ENCODE measurements at regions not wholly inside any gene's neighbourhood (a gene's known extent, or its start where the extent isn't known, plus 50 kb on each side); places are given as distances from the start of the nearest gene placed in this dataset.

GRCh38 chr4:135741583-135741982 is 1540.0 kb upstream of the PABPC4L start:
- WGBS (ENCODE audit: insufficient coverage, low lambda C conversion rate), result no CpG with 5 or more reads among the region's 5 CpGs
- no peak overlapping the region for H3K4me3 ChIP-seq (ENCODE audit: low read length)
- DNase-seq, result no peak

GRCh38 chr4:135739354-135739753 is 1537.8 kb upstream of the PABPC4L start:
- 89% methylated on average over 1 of the region's 2 CpGs for WGBS (ENCODE audit: insufficient coverage, low lambda C conversion rate)

More at GRCh38 chr4:135741583-135741982, 1540.0 kb upstream of the PABPC4L start:
- no peaks in the 10 kb centered on the region for H3K27me3 ChIP-seq (ENCODE audit: control insufficient read depth, insufficient read depth, low read length)
- H3K4me1 ChIP-seq (ENCODE audit: control insufficient read depth, insufficient read depth, low read length), result no peaks in the 10 kb centered on the region
- no peaks in the 10 kb centered on the region for H3K36me3 ChIP-seq (ENCODE audit: control insufficient read depth, insufficient read depth, low read length)
- H3K9me3 ChIP-seq (ENCODE audit: control insufficient read depth, low read depth, low read length), result no peaks in the 10 kb centered on the region
- no peak overlapping the region for H3K27ac ChIP-seq (ENCODE audit: low read length)

GRCh38 chr4:135735512-135735911 is 1533.9 kb upstream of the PABPC4L start:
- Histone ChIP-seq H3K4me1 (ENCODE audit: control insufficient read depth, insufficient read depth, low read length) (no peaks in the 10 kb centered on the region), H3K36me3 (ENCODE audit: control insufficient read depth, insufficient read depth, low read length) (no peaks in the 10 kb centered on the region), H3K9me3 (ENCODE audit: control insufficient read depth, low read depth, low read length) (no peaks in the 10 kb centered on the region), H3K27ac (ENCODE audit: low read length) (no peak overlapping the region), H3K4me3 (ENCODE audit: low read length) (no peak overlapping the region), H3K27me3 (ENCODE audit: control insufficient read depth, insufficient read depth, low read length) (no peaks in the 10 kb centered on the region)
- DNase-seq, result no peak

More at GRCh38 chr4:135739354-135739753, 1537.8 kb upstream of the PABPC4L start:
- no peak for DNase-seq
- Histone ChIP-seq H3K4me1 (ENCODE audit: control insufficient read depth, insufficient read depth, low read length) (no peaks in the 10 kb centered on the region), H3K27ac (ENCODE audit: low read length) (no peak overlapping the region), H3K27me3 (ENCODE audit: control insufficient read depth, insufficient read depth, low read length) (no peaks in the 10 kb centered on the region), H3K9me3 (ENCODE audit: control insufficient read depth, low read depth, low read length) (no peaks in the 10 kb centered on the region), H3K4me3 (ENCODE audit: low read length) (no peak overlapping the region), H3K36me3 (ENCODE audit: control insufficient read depth, insufficient read depth, low read length) (no peaks in the 10 kb centered on the region)

GRCh38 chr4:135732448-135732847 is 1530.9 kb upstream of the PABPC4L start:
- Histone ChIP-seq H3K4me1 (ENCODE audit: control insufficient read depth, insufficient read depth, low read length) (no peaks in the 10 kb centered on the region), H3K27ac (ENCODE audit: low read length) (no peak overlapping the region), H3K9me3 (ENCODE audit: control insufficient read depth, low read depth, low read length) (no peaks in the 10 kb centered on the region), H3K36me3 (ENCODE audit: control insufficient read depth, insufficient read depth, low read length) (no peaks in the 10 kb centered on the region), H3K27me3 (ENCODE audit: control insufficient read depth, insufficient read depth, low read length) (no peaks in the 10 kb centered on the region), H3K4me3 (ENCODE audit: low read length) (no peak overlapping the region)
- WGBS (ENCODE audit: insufficient coverage, low lambda C conversion rate), result 100% methylated on average over 1 of the region's 4 CpGs
- no peak for DNase-seq

- Histone ChIP-seq H3K27ac (ENCODE audit: low read length) (no peak overlapping the region), H3K36me3 (ENCODE audit: control insufficient read depth, insufficient read depth, low read length) (no peaks in the 10 kb centered on the region), H3K4me3 (ENCODE audit: low read length) (no peak overlapping the region), H3K4me1 (ENCODE audit: control insufficient read depth, insufficient read depth, low read length) (no peaks in the 10 kb centered on the region), H3K27me3 (ENCODE audit: control insufficient read depth, insufficient read depth, low read length) (no peaks in the 10 kb centered on the region), H3K9me3 (ENCODE audit: control insufficient read depth, low read depth, low read length) (no peaks in the 10 kb centered on the region)
- WGBS (ENCODE audit: insufficient coverage, low lambda C conversion rate), result 71% methylated on average over 2 of the region's 2 CpGs
- DNase-seq, result no peak
These were observed 1530.1 kb upstream of the PABPC4L start for GRCh38 chr4:135731682-135732081.

GRCh38 chr4:135724421-135724820 is 1522.8 kb upstream of the PABPC4L start:
- H3K4me1 ChIP-seq (ENCODE audit: control insufficient read depth, insufficient read depth, low read length), result no peaks in the 10 kb centered on the region
- no peaks in the 10 kb centered on the region for H3K27me3 ChIP-seq (ENCODE audit: control insufficient read depth, insufficient read depth, low read length)
- WGBS (ENCODE audit: insufficient coverage, low lambda C conversion rate), result 100% methylated on average over 1 of the region's 2 CpGs
- H3K27ac ChIP-seq (ENCODE audit: low read length), result no peak overlapping the region
- DNase-seq, result no peak
- no peak overlapping the region for H3K4me3 ChIP-seq (ENCODE audit: low read length)
- no peaks in the 10 kb centered on the region for H3K9me3 ChIP-seq (ENCODE audit: control insufficient read depth, low read depth, low read length)
- no peaks in the 10 kb centered on the region for H3K36me3 ChIP-seq (ENCODE audit: control insufficient read depth, insufficient read depth, low read length)

GRCh38 chr4:135718019-135718418 is 1516.4 kb upstream of the PABPC4L start:
- Histone ChIP-seq H3K9me3 (ENCODE audit: control insufficient read depth, low read depth, low read length) (no peaks in the 10 kb centered on the region), H3K36me3 (ENCODE audit: control insufficient read depth, insufficient read depth, low read length) (no peaks in the 10 kb centered on the region), H3K27ac (ENCODE audit: low read length) (no peak overlapping the region), H3K4me1 (ENCODE audit: control insufficient read depth, insufficient read depth, low read length) (no peaks in the 10 kb centered on the region), H3K27me3 (ENCODE audit: control insufficient read depth, insufficient read depth, low read length) (no peaks in the 10 kb centered on the region), H3K4me3 (ENCODE audit: low read length) (no peak overlapping the region)
- no CpG with 5 or more reads among the region's 1 CpG for WGBS (ENCODE audit: insufficient coverage, low lambda C conversion rate)
- DNase-seq, result no peak

- no peak for DNase-seq
- Histone ChIP-seq H3K4me3 (ENCODE audit: low read length) (no peak overlapping the region), H3K27me3 (ENCODE audit: control insufficient read depth, insufficient read depth, low read length) (no peaks in the 10 kb centered on the region), H3K9me3 (ENCODE audit: control insufficient read depth, low read depth, low read length) (no peaks in the 10 kb centered on the region), H3K27ac (ENCODE audit: low read length) (no peak overlapping the region), H3K4me1 (ENCODE audit: control insufficient read depth, insufficient read depth, low read length) (no peaks in the 10 kb centered on the region), H3K36me3 (ENCODE audit: control insufficient read depth, insufficient read depth, low read length) (no peaks in the 10 kb centered on the region)
These were observed 1503.8 kb upstream of the PABPC4L start for GRCh38 chr4:135705343-135705742.

- no peaks in the 10 kb centered on the region for H3K9me3 ChIP-seq (ENCODE audit: control insufficient read depth, low read depth, low read length)
- 100% methylated on average over 1 of the region's 2 CpGs for WGBS (ENCODE audit: insufficient coverage, low lambda C conversion rate)
- no peaks in the 10 kb centered on the region for H3K4me1 ChIP-seq (ENCODE audit: control insufficient read depth, insufficient read depth, low read length)
- H3K36me3 ChIP-seq (ENCODE audit: control insufficient read depth, insufficient read depth, low read length), result no peaks in the 10 kb centered on the region
- H3K27ac ChIP-seq (ENCODE audit: low read length), result no peak overlapping the region
- H3K27me3 ChIP-seq (ENCODE audit: control insufficient read depth, insufficient read depth, low read length), result no peaks in the 10 kb centered on the region
- no peak for DNase-seq
- no peak overlapping the region for H3K4me3 ChIP-seq (ENCODE audit: low read length)
These were observed 1492.5 kb upstream of the PABPC4L start for GRCh38 chr4:135694066-135694465.

- no peaks in the 10 kb centered on the region for H3K4me1 ChIP-seq (ENCODE audit: control insufficient read depth, insufficient read depth, low read length)
- no peaks in the 10 kb centered on the region for H3K9me3 ChIP-seq (ENCODE audit: control insufficient read depth, low read depth, low read length)
- H3K4me3 ChIP-seq (ENCODE audit: low read length), result no peak overlapping the region
- no peaks in the 10 kb centered on the region for H3K27me3 ChIP-seq (ENCODE audit: control insufficient read depth, insufficient read depth, low read length)
- H3K27ac ChIP-seq (ENCODE audit: low read length), result no peak overlapping the region
- H3K36me3 ChIP-seq (ENCODE audit: control insufficient read depth, insufficient read depth, low read length), result no peaks in the 10 kb centered on the region
- WGBS (ENCODE audit: insufficient coverage, low lambda C conversion rate), result 86% methylated on average over 1 of the region's 2 CpGs
- DNase-seq, result no peak
These were observed 1482.4 kb upstream of the PABPC4L start for GRCh38 chr4:135684001-135684400.

GRCh38 chr4:135672202-135672601 is 1470.6 kb upstream of the PABPC4L start:
- Histone ChIP-seq H3K4me3 (ENCODE audit: low read length) (no peak overlapping the region), H3K27me3 (ENCODE audit: control insufficient read depth, insufficient read depth, low read length) (no peaks in the 10 kb centered on the region), H3K9me3 (ENCODE audit: control insufficient read depth, low read depth, low read length) (no peaks in the 10 kb centered on the region), H3K36me3 (ENCODE audit: control insufficient read depth, insufficient read depth, low read length) (no peaks in the 10 kb centered on the region), H3K4me1 (ENCODE audit: control insufficient read depth, insufficient read depth, low read length) (no peaks in the 10 kb centered on the region), H3K27ac (ENCODE audit: low read length) (no peak overlapping the region)
- no peak for DNase-seq
- 80% methylated on average over 1 of the region's 2 CpGs for WGBS (ENCODE audit: insufficient coverage, low lambda C conversion rate)
